22Rv1 (cell line): ENCODE measurements at regions not wholly inside any gene's neighbourhood (a gene's known extent, or its start where the extent isn't known, plus 50 kb on each side); places are given as distances from the start of the nearest gene placed in this dataset.

ENCODE experiments used
- ZFX ChIP-seq: fragments of 450-650 bp; IDR thresholded peaks from 2 replicates; pipeline ENCODE4 v1.6.1; 2017; ENCODE audit warnings: antibody characterized with exemption, borderline replicate concordance
- TF ChIP-seq, protein P1 (sequence below): fragments of 450-650 bp; IDR thresholded peaks from 2 replicates; pipeline ENCODE4 v1.5.1; 2017; ENCODE audit warnings: mild to moderate bottlenecking

DNA sequence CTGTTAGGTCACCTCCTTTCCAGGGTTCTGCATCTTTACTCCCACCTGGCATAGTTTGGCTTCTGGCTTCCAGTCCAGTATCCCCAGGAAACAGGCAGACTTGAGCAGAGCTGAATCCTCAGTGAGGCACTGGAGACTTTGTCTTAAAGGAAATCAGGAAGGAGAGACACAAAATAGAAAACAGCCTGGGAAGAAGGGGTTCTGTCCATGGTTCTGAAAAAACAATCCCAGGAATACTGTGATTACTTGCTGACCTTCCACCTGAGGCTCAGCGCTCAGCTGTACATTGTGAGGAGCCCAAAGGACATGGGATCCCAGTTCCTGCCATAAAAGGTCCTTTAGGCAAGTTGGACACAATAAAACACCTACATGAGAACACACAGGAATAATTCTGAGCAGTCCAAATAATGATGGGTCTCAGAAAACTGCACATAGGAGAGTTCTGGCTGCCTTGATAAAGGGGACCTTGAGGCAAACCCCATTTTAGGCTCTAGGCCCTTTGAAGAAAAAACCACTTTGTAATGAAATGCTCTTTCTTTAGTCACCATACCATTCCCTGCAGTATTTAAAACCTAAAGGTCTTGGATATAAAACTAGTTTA, 81.4 kb upstream of the CRHR1 start:
- TF ChIP-seq, protein P1, sequence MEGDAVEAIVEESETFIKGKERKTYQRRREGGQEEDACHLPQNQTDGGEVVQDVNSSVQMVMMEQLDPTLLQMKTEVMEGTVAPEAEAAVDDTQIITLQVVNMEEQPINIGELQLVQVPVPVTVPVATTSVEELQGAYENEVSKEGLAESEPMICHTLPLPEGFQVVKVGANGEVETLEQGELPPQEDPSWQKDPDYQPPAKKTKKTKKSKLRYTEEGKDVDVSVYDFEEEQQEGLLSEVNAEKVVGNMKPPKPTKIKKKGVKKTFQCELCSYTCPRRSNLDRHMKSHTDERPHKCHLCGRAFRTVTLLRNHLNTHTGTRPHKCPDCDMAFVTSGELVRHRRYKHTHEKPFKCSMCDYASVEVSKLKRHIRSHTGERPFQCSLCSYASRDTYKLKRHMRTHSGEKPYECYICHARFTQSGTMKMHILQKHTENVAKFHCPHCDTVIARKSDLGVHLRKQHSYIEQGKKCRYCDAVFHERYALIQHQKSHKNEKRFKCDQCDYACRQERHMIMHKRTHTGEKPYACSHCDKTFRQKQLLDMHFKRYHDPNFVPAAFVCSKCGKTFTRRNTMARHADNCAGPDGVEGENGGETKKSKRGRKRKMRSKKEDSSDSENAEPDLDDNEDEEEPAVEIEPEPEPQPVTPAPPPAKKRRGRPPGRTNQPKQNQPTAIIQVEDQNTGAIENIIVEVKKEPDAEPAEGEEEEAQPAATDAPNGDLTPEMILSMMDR, result no peak
- TF ChIP-seq ZFX, result no peak
